Stimulated activated naive CD8-positive, alpha-beta T cell treated with anti-CD3 and anti-CD28 coated beads, Interleukin-15, Interleukin-2, amounts not matched to agents 100 ng/mL and 50 ng/mL, for 24 hours (primary cell): ENCODE measurements at regions not wholly inside any gene's neighbourhood (a gene's known extent, or its start where the extent isn't known, plus 50 kb on each side); places are given as distances from the start of the nearest gene placed in this dataset.

Experiments used
- H3K27ac Mint-ChIP-seq: one replicate; pipeline ENCODE4 v1.8.0; 2021; ENCODE audit warnings: mild to moderate bottlenecking, mixed read lengths
- H3K27me3 Mint-ChIP-seq: one replicate; pipeline ENCODE4 v1.8.0; 2021; ENCODE audit warnings: mixed read lengths
- H3K36me3 Mint-ChIP-seq: one replicate; pipeline ENCODE4 v1.8.0; 2021; ENCODE audit warnings: low read depth, mixed read lengths
- H3K4me1 Mint-ChIP-seq: one replicate; pipeline ENCODE4 v1.8.0; 2021; ENCODE audit warnings: low read depth, mixed read lengths
- H3K4me3 Mint-ChIP-seq: one replicate; pipeline ENCODE4 v1.8.0; 2021; ENCODE audit warnings: mild to moderate bottlenecking, mixed read lengths
- H3K9me3 Mint-ChIP-seq: one replicate; pipeline ENCODE4 v1.8.0; 2021; ENCODE audit warnings: mixed read lengths

DNA sequence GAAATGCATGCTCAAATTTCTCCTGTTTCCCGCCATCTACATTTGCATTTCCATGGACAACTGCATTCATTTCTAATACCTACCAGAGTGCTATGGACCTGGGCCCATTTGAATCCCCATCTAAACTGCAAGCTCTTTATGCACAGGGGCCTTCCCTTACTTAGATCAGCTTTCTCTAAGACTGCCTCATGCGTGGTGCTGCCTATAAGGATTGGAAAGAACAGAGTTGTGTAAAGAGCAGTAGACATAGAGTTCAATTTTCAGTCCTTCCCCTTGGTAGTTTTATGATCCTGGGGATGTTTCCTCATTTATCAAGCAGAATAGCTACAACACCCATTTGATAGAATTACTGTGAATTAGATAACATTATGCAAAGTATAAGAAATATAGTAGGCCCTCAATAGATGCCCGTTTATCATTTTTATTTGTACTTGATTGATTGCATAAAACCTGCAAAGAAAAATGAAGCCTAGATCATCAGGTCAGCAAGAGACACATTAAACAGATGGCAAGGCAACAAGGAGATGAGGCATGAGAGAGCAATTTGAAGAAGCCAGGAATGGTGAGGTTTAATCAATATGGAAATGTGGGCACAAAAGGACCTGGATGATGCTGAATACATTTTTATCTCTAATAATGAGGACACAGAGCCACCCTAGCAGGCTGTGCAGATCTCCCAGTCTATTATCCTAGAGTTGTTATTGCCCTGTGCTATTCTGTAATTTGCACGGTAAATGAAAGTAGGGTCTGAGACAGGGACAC is 359.7 kb downstream of the FAM181B start:
- Mint-ChIP-seq H3K27ac (no peak overlapping the region), H3K4me3 (no peak overlapping the region), H3K36me3 (no peaks in the 10 kb centered on the region), H3K27me3 (no peaks in the 10 kb centered on the region), H3K9me3 (peaks cover 3% of the 10 kb centered on the region), H3K4me1 (no peaks in the 10 kb centered on the region)

DNA sequence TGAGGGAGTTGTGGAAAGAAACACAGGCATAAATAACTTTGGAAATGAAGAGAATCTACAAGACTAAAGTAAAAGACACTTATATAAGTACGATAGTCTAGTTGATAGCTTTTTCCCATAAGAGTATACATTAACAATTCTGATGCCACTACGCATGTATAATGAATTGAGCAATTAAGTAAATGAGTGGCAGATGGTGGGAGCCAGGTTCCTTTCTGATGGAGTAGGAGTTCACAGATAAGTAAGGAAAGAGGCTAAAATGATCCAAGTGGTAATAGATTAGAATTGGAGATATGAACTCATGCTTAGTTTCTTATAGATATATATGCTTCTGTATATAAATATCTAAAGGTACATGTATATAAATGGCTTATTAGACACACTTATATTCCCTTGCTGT is 368.3 kb downstream of the FAM181B start:
- Mint-ChIP-seq H3K27me3 (no peaks in the 10 kb centered on the region), H3K4me1 (no peaks in the 10 kb centered on the region), H3K36me3 (no peaks in the 10 kb centered on the region), H3K9me3 (no peaks in the 10 kb centered on the region), H3K27ac (no peak overlapping the region), H3K4me3 (no peak overlapping the region)

DNA sequence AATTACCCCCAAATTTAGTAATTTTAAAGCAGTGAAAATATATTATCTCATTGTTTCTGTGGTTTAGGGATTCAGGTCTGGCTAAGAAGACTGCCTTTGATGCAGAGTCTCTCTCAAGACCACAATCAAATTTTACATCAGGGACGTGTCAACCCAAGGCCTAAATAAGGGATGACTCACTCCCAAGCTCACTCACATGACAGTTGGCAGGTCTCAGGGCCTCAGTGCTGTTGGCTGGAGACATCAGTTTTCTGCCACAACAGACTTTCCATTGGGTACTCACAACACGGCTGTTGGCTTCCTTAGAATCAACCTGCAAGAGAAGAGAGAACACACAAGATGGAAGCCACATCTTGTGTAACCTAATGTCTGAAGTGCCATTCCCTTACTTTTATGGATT is 377.3 kb downstream of the FAM181B start:
- Mint-ChIP-seq H3K27me3 (no peaks in the 10 kb centered on the region), H3K36me3 (no peaks in the 10 kb centered on the region), H3K27ac (no peak overlapping the region), H3K4me1 (no peaks in the 10 kb centered on the region), H3K4me3 (no peak overlapping the region), H3K9me3 (no peaks in the 10 kb centered on the region)

DNA sequence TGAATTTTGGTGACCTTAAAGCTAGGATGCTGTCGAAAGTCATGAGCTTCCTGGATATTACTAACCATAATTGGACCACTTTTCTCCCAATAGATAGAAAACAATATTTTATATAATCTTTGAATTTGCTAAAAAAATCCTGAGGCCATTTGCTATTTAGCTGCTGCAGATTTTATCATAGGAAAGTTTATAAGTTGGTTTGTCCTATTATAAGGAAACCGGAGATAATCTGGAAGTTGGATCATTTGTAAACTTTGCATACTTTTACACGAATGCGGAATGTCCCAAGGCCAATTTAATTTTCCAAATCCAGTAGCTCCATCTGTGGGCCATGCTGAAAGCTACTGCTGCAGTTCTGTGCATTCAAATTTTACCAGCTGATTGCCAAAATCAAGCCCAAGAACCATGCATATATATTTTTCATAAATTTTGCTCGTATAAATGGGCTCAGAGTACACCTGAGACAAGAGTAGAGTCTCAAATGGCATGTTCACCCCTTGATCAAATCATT is 378.3 kb downstream of the FAM181B start:
- Mint-ChIP-seq H3K4me3 (no peak overlapping the region), H3K27me3 (no peaks in the 10 kb centered on the region), H3K36me3 (no peaks in the 10 kb centered on the region), H3K9me3 (no peaks in the 10 kb centered on the region), H3K27ac (no peak overlapping the region), H3K4me1 (no peaks in the 10 kb centered on the region)

DNA sequence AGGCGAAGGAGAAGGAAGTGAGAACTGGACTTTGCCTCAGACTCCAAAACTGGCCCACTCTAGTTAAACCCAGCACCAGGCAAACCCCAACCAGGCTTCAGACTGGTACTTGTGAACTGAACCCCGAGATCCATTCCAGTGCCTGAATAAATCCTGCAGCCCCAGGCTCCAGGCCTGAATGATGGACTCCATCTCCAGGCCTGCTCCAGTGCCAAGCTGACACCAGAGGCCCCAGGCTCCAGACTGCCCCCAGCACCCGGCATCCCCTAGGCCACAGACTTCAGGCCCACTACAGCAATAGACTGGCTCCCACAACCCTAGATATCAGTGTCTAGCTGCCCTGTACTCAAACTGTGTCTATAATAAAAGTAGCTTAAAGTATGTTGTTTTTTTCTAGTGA is 406.8 kb downstream of the FAM181B start:
- no peaks in the 10 kb centered on the region for H3K9me3 Mint-ChIP-seq
- no peak overlapping the region for H3K27ac Mint-ChIP-seq
- H3K4me3 Mint-ChIP-seq: no peak overlapping the region
- H3K4me1 Mint-ChIP-seq: no peaks in the 10 kb centered on the region
- no peaks in the 10 kb centered on the region for H3K27me3 Mint-ChIP-seq
- no peaks in the 10 kb centered on the region for H3K36me3 Mint-ChIP-seq

DNA sequence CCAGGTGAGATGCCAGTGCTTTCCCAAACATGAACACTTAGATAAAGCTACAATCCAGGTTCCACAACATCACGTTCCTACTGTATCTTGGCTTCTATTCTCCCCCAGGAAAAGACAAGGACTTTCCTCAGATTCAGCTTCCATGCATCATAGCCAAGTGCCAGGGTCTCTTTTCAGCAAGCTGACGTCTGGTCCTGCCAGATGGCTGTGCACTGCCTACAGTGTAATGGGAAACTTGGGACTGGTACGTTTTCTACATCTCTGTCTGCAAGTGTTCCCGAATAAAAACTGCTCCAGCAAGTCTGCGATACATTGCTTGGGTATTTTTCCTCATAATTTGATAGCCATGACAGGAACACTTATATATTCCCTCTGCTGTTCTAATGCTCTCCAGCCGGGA is 412.5 kb downstream of the FAM181B start:
- Mint-ChIP-seq H3K36me3 (no peaks in the 10 kb centered on the region), H3K27ac (no peak overlapping the region), H3K9me3 (no peaks in the 10 kb centered on the region), H3K27me3 (no peaks in the 10 kb centered on the region), H3K4me3 (no peak overlapping the region), H3K4me1 (no peaks in the 10 kb centered on the region)

DNA sequence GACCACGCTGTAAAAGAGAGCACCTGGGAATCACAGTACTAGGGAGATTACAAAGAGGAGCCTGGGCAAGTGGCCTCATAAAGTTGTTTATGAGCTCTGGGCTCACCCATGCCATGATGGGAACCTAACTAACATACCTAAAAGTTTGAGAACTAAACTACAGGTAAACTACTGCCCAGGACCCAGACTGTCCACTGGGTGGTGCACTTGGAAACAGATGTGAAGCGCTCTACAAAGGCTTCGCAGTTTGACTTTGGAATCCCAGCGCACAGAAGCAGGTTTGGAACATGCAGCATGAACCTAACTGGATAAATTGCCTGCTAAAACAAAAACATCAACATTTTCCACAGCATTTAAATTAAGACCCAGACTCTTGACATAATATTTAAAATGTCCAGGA is 418.6 kb downstream of the FAM181B start:
- no peaks in the 10 kb centered on the region for H3K9me3 Mint-ChIP-seq
- no peaks in the 10 kb centered on the region for H3K4me1 Mint-ChIP-seq
- H3K27me3 Mint-ChIP-seq: no peaks in the 10 kb centered on the region
- no peak overlapping the region for H3K4me3 Mint-ChIP-seq
- H3K36me3 Mint-ChIP-seq: no peaks in the 10 kb centered on the region
- H3K27ac Mint-ChIP-seq: no peak overlapping the region

DNA sequence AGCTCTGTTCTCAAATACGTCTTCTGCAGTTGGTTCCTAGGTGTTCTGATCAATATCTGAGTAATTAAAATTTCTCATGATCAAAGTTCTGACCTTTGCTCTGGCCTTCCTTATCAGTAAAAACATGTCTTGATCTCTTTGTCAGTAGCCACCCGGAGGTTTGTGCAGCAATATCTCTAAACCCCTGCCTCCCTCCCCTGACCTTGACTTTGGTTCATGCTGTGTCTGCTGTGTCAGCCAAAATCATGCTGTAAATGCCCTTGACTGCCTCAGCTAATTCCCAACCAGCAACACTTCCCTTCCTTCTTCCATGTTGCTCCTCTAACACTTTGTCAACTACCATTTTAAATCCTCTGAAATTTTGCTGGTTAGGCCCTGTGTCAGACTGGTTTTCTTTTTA is 424.7 kb downstream of the FAM181B start:
- Mint-ChIP-seq H3K4me3 (no peak overlapping the region), H3K27ac (no peak overlapping the region), H3K36me3 (no peaks in the 10 kb centered on the region), H3K4me1 (no peaks in the 10 kb centered on the region), H3K9me3 (no peaks in the 10 kb centered on the region), H3K27me3 (no peaks in the 10 kb centered on the region)

DNA sequence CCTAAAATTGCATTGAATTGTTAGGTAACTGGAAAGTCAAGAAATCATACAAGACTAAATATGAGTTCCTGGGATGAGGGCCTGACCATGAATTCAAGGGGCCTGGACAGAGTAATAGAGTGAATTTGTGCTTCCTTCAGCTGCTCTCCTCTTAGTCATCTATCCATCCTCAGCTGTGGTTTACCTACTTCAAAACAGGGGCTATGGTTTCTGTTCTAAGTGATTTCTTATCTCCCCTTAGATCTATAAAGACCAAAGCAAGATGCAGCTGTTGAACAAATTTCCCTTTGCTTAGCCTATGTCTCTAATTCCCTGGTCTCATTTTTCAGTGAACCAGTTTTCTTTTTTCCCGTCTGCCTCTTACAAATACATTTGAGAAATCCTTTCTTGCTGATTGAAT is 428.5 kb downstream of the FAM181B start:
- no peaks in the 10 kb centered on the region for H3K9me3 Mint-ChIP-seq
- H3K4me1 Mint-ChIP-seq: no peaks in the 10 kb centered on the region
- H3K27me3 Mint-ChIP-seq: no peaks in the 10 kb centered on the region
- H3K36me3 Mint-ChIP-seq: no peaks in the 10 kb centered on the region
- H3K4me3 Mint-ChIP-seq: no peak overlapping the region
- H3K27ac Mint-ChIP-seq: no peak overlapping the region

DNA sequence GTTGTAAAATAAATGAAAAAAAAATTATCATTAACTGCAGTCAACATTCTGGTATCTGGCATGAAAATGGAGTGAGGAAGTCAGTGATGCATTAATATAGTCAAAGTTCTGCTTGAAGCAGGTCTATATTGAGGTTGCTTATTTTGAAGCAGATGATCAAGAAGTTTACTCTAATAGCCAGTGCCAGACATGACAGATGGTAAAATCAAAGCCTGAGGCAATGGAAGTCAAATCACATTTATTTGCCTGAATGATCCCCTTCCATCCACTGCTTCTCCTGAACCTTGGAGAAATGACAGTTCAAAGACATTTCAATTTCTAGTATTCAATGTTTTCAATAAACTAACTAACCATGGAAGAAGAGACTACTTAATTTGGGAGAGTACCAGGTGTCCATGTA is 430.0 kb downstream of the FAM181B start:
- Mint-ChIP-seq H3K27ac (no peak overlapping the region), H3K36me3 (no peaks in the 10 kb centered on the region), H3K4me3 (no peak overlapping the region), H3K4me1 (no peaks in the 10 kb centered on the region), H3K27me3 (no peaks in the 10 kb centered on the region), H3K9me3 (no peaks in the 10 kb centered on the region)

DNA sequence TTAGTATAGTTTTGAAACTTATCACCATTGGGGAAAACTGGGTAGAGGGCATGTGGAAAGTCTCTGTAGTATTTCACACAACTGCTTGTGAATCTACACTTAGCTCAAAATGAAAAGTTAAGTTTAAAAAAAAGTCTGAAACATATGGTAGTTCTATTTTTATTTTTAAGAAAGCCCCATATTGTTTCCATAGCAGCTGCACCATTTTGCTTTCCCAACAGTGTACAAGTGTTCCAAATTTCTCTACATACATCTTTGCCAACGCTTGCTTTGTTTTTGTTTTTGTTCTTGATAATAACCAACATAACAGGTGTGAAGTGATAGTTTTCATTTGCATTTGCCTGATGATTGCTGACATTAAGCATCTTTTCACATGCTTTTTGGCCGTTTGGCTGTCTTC is 445.2 kb downstream of the FAM181B start:
- no peaks in the 10 kb centered on the region for H3K27me3 Mint-ChIP-seq
- no peaks in the 10 kb centered on the region for H3K4me1 Mint-ChIP-seq
- H3K36me3 Mint-ChIP-seq: no peaks in the 10 kb centered on the region
- peaks cover 3% of the 10 kb centered on the region for H3K9me3 Mint-ChIP-seq
- no peak overlapping the region for H3K4me3 Mint-ChIP-seq
- no peak overlapping the region for H3K27ac Mint-ChIP-seq

DNA sequence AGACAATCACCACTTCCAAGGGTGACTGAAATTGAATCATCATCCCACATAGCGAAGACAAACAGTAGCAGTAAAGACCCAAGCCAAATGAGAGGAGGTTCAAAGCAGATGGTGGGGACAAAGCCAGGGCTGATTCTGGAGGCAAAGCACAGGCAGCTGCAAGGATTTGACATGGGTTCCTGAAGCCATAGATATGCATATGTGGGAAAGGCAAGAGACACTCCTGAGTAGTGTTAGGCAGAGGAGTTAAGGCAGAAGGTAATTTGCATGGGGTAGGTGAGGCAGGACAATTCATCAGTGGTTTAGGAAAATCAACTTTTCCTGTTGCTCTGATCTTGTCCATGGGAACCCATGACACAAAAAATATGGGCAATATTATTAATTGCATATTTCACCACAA is 462.8 kb downstream of the FAM181B start:
- H3K9me3 Mint-ChIP-seq: no peaks in the 10 kb centered on the region
- no peak overlapping the region for H3K4me3 Mint-ChIP-seq
- no peak overlapping the region for H3K27ac Mint-ChIP-seq
- H3K27me3 Mint-ChIP-seq: no peaks in the 10 kb centered on the region
- no peaks in the 10 kb centered on the region for H3K36me3 Mint-ChIP-seq
- no peaks in the 10 kb centered on the region for H3K4me1 Mint-ChIP-seq

DNA sequence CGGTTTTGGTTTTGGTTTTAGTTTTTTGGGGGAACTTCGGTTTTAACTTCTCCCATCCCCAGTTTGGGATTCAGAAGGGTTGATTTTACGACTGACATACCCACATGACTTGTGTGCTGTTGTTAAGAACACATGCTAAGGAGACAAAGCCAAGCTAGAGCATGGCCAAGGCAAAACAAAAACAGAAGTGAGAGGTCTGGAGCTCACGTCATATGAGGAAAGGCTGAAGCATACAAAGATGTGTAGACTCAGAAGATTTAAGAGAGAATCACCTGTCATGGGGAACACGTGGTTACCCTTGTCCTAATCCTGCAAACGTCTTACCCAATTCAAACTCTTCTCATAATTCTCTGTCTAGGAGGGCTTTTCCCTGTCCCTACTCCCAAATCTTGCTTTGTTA is 465.0 kb downstream of the FAM181B start:
- Mint-ChIP-seq H3K4me3 (no peak overlapping the region), H3K27me3 (no peaks in the 10 kb centered on the region), H3K36me3 (no peaks in the 10 kb centered on the region), H3K27ac (no peak overlapping the region), H3K9me3 (no peaks in the 10 kb centered on the region), H3K4me1 (no peaks in the 10 kb centered on the region)

DNA sequence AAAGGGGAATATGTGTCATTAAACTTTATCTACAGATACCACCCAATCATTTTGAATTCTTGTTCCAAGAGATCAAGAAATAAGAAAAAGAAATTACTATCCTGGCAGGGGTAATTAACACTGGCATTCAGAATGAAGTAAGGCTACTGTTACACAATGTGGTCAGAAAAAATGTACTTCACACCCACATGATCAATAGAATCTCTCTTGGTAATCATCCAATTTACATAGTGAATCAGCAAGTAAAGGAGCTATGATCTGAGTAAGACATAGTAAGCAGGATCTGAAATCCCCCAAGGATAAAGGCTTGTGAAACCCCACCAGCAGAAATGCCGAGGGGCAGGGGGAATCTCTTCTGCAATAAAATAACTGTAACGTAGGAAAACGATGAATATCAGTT is 466.5 kb downstream of the FAM181B start:
- no peak overlapping the region for H3K4me3 Mint-ChIP-seq
- no peaks in the 10 kb centered on the region for H3K4me1 Mint-ChIP-seq

DNA sequence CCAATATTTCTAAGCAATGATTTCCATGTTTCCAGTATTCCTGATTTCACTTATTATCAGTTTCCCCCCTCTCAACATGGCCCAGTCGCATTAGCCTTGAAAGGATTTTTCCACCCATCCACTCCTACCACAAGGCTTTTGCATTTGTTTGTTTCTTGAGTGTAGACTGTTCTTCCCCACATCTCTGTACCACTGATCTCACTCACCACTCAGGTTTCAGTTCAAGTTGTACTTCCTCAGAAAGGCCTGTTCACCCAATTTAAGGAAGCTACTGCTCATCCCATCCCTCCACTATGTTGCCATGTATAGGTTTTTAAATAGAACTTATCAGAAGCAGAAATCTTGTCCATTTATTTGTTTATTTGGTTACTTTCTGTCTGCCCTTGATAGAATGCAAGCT is 472.3 kb downstream of the FAM181B start:
- H3K9me3 Mint-ChIP-seq: no peaks in the 10 kb centered on the region
- no peak overlapping the region for H3K27ac Mint-ChIP-seq
- no peak overlapping the region for H3K4me3 Mint-ChIP-seq
- H3K36me3 Mint-ChIP-seq: no peaks in the 10 kb centered on the region
- H3K27me3 Mint-ChIP-seq: no peaks in the 10 kb centered on the region
- H3K4me1 Mint-ChIP-seq: no peaks in the 10 kb centered on the region

More for the DNA sequence above, 466.5 kb downstream of the FAM181B start:
- Mint-ChIP-seq H3K27ac (no peak overlapping the region), H3K36me3 (no peaks in the 10 kb centered on the region), H3K27me3 (no peaks in the 10 kb centered on the region), H3K9me3 (no peaks in the 10 kb centered on the region)

DNA sequence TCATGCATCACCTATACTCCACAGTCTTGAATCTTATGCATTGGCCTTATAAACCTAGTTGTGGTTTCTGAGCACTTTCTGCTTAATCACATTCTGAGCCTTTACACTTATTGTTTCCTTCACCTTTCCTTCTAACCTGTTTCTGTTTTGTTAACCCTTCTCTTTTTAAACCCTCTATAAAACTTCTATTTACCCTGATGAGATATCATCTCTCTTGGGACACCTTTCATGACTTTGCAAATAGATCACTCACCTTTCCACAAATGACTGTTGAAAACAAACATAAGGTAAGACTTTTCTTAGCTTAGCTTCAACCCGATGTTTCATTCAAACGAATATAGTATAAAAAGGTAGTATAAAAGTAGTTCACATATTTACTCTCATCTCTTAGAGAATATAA is 483.6 kb downstream of the FAM181B start:
- no peak overlapping the region for H3K4me3 Mint-ChIP-seq
- H3K27ac Mint-ChIP-seq: no peak overlapping the region
- no peaks in the 10 kb centered on the region for H3K36me3 Mint-ChIP-seq
- no peaks in the 10 kb centered on the region for H3K4me1 Mint-ChIP-seq
- H3K27me3 Mint-ChIP-seq: peaks cover 9% of the 10 kb centered on the region
- no peaks in the 10 kb centered on the region for H3K9me3 Mint-ChIP-seq
